Astrocyte (in vitro differentiated cells and primary cell): ENCODE measurements at regions not wholly inside any gene's neighbourhood (a gene's known extent, or its start where the extent isn't known, plus 50 kb on each side); places are given as distances from the start of the nearest gene placed in this dataset.

ENCODE experiments used
- DNase-seq: peaks from one replicate; pipeline ENCODE4 v3.0.0-alpha.2; 2010; ENCODE audit warnings: low read depth
- FAIRE-seq: peaks from 2 replicates; lab custom pipeline; 2011; peaks lifted over from hg19 to GRCh38; lab: Jason Lieb, UNC
- H2AFZ ChIP-seq: 2 replicates; pipeline ENCODE4 v1.6.0; 2012; ENCODE audit warnings: low read depth, low read length, inconsistent platforms
- H3K27ac ChIP-seq: 2 replicates; pipeline ENCODE4 v1.5.1; 2011; ENCODE audit warnings: low read depth, low read length, inconsistent platforms
- H3K27me3 ChIP-seq: 2 replicates; pipeline ENCODE4 v1.6.0; 2011; ENCODE audit warnings: low read length, inconsistent platforms; ENCODE audit not compliant: insufficient read depth
- H3K36me3 ChIP-seq: 2 replicates; pipeline ENCODE4 v1.5.1; 2011; ENCODE audit warnings: low read length, inconsistent platforms; ENCODE audit not compliant: insufficient read depth
- H3K4me1 ChIP-seq: 2 replicates; pipeline ENCODE4 v1.5.1; 2011; ENCODE audit warnings: low read length, inconsistent platforms; ENCODE audit not compliant: insufficient read depth
- H3K4me2 ChIP-seq: 2 replicates; pipeline ENCODE4 v1.6.0; 2012; ENCODE audit warnings: low read length, inconsistent platforms
- H3K4me3 ChIP-seq: 2 replicates; pipeline ENCODE4 v1.5.1; 2011; ENCODE audit warnings: low read depth, mild to moderate bottlenecking, low read length, inconsistent platforms; ENCODE audit not compliant: insufficient read depth
- H3K79me2 ChIP-seq: 2 replicates; pipeline ENCODE4 v1.6.0; 2012; ENCODE audit warnings: mild to moderate bottlenecking, low read length, inconsistent platforms; ENCODE audit not compliant: insufficient read depth
- H3K9ac ChIP-seq: 2 replicates; pipeline ENCODE4 v1.6.0; 2012; ENCODE audit warnings: mild to moderate bottlenecking, low read length, inconsistent platforms
- H3K9me3 ChIP-seq: 2 replicates; pipeline ENCODE4 v1.5.1; 2012; ENCODE audit warnings: low read depth, mild to moderate bottlenecking, low read length, inconsistent platforms; ENCODE audit not compliant: insufficient read depth
- H4K20me1 ChIP-seq: 2 replicates; pipeline ENCODE4 v1.6.0; 2012; ENCODE audit warnings: low read length, inconsistent platforms; ENCODE audit not compliant: insufficient read depth
- H3K27ac Mint-ChIP-seq: one replicate; pipeline ENCODE4 v1.8.0; 2021; ENCODE audit warnings: mild to moderate bottlenecking, mixed read lengths; ENCODE audit not compliant: unreplicated experiment
- H3K27me3 Mint-ChIP-seq: one replicate; pipeline ENCODE4 v1.8.0; 2021; ENCODE audit warnings: low read depth, mixed read lengths; ENCODE audit not compliant: unreplicated experiment
- H3K36me3 Mint-ChIP-seq: one replicate; pipeline ENCODE4 v1.8.0; 2021; ENCODE audit warnings: low read depth, mixed read lengths; ENCODE audit not compliant: unreplicated experiment
- H3K4me1 Mint-ChIP-seq: one replicate; pipeline ENCODE4 v1.8.0; 2021; ENCODE audit warnings: low read depth, mixed read lengths; ENCODE audit not compliant: unreplicated experiment
- H3K4me3 Mint-ChIP-seq: one replicate; pipeline ENCODE4 v1.8.0; 2021; ENCODE audit warnings: mild to moderate bottlenecking, moderate library complexity, mixed read lengths; ENCODE audit not compliant: unreplicated experiment
- H3K9me3 Mint-ChIP-seq: one replicate; pipeline ENCODE4 v1.8.0; 2021; ENCODE audit warnings: mild to moderate bottlenecking, mixed read lengths; ENCODE audit not compliant: unreplicated experiment
- EZH2 ChIP-seq: IDR thresholded peaks from 2 replicates; pipeline ENCODE4 v1.6.1; 2012; ENCODE audit warnings: mild to moderate bottlenecking, low read length, inconsistent platforms; ENCODE audit not compliant: insufficient read depth
- TF ChIP-seq, protein P1 (sequence below): IDR thresholded peaks from 2 replicates; pipeline ENCODE4 v1.5.1; 2011; ENCODE audit warnings: low read depth, mild to moderate bottlenecking, inconsistent platforms, low read length, moderate library complexity; ENCODE audit not compliant: insufficient read depth

DNA sequence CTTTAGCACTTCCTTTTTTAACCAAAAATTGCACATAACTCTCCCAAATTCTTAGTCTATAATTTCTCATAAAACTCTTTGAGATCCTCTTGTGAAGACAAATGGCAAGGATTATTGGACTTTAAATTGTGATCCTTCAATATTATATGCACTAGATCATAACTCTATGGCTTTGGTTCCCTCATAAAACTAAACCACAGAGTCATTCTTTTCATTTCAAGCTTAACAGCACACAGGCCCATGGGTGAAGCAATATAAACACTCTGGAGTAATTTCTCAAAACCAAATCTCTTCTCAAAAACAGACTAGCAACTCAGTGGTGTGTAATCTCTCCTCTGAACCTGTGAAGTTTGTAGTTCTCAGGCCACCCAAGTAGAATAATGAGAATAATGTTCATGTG lies 171.0 kb upstream of the NECTIN3 start:
- H3K27me3 Mint-ChIP-seq, result no peaks in the 10 kb centered on the region
- Histone ChIP-seq H3K27ac (no peak overlapping the region), H3K27me3 (no peaks in the 10 kb centered on the region), H2AFZ (no peak overlapping the region), H3K4me2 (no peak overlapping the region), H3K9ac (no peak overlapping the region), H3K36me3 (no peaks in the 10 kb centered on the region), H3K4me3 (no peak overlapping the region), H3K79me2 (no peaks in the 10 kb centered on the region), H3K9me3 (no peaks in the 10 kb centered on the region), H4K20me1 (no peaks in the 10 kb centered on the region), H3K4me1 (no peaks in the 10 kb centered on the region)
- H3K4me1 Mint-ChIP-seq, result peaks cover 14% of the 10 kb centered on the region
- FAIRE-seq, result peak; percentile 37
- H3K27ac Mint-ChIP-seq, result peak overlapping the region; percentile 2
- no peak for TF ChIP-seq EZH2
- TF ChIP-seq, protein P1, sequence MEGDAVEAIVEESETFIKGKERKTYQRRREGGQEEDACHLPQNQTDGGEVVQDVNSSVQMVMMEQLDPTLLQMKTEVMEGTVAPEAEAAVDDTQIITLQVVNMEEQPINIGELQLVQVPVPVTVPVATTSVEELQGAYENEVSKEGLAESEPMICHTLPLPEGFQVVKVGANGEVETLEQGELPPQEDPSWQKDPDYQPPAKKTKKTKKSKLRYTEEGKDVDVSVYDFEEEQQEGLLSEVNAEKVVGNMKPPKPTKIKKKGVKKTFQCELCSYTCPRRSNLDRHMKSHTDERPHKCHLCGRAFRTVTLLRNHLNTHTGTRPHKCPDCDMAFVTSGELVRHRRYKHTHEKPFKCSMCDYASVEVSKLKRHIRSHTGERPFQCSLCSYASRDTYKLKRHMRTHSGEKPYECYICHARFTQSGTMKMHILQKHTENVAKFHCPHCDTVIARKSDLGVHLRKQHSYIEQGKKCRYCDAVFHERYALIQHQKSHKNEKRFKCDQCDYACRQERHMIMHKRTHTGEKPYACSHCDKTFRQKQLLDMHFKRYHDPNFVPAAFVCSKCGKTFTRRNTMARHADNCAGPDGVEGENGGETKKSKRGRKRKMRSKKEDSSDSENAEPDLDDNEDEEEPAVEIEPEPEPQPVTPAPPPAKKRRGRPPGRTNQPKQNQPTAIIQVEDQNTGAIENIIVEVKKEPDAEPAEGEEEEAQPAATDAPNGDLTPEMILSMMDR, result no peak
- H3K9me3 Mint-ChIP-seq, result no peaks in the 10 kb centered on the region
- peak; percentile 34 for DNase-seq
- H3K36me3 Mint-ChIP-seq, result no peaks in the 10 kb centered on the region
- H3K4me3 Mint-ChIP-seq, result no peak overlapping the region

DNA sequence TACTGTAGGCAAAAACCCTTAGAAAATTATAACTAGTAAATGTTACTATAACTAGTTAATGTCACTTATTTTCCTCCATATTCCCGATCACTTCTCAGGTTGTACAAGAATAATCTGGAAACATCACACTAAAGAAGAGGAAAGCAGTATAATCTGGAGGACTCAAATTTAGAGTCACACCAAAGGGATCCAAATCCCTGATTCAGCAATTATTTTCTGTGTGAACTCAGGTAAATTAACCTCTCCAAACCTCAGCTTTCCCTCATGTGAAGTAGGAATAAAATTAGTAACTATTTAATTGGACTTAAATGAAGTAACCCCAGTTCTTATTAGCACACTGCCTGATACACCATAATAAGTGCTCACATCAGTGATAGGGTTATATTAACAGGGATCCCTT lies 170.1 kb upstream of the NECTIN3 start:
- H3K27ac ChIP-seq, result no peak overlapping the region
- H3K79me2 ChIP-seq, result no peaks in the 10 kb centered on the region
- DNase-seq (no peak), FAIRE-seq (no peak)
- no peaks in the 10 kb centered on the region for H3K36me3 Mint-ChIP-seq
- peaks cover 11% of the 10 kb centered on the region for H3K4me1 Mint-ChIP-seq
- no peak overlapping the region for H3K27ac Mint-ChIP-seq
- H3K27me3 ChIP-seq, result no peaks in the 10 kb centered on the region
- TF ChIP-seq, protein P1, result no peak
- no peaks in the 10 kb centered on the region for H3K9me3 ChIP-seq
- no peak overlapping the region for H3K4me3 Mint-ChIP-seq
- H3K9ac ChIP-seq, result no peak overlapping the region
- no peaks in the 10 kb centered on the region for H3K36me3 ChIP-seq
- H3K27me3 Mint-ChIP-seq, result no peaks in the 10 kb centered on the region
- H3K9me3 Mint-ChIP-seq, result no peaks in the 10 kb centered on the region
- H3K4me1 ChIP-seq, result no peaks in the 10 kb centered on the region
- no peak overlapping the region for H2AFZ ChIP-seq
- no peak overlapping the region for H3K4me3 ChIP-seq
- no peaks in the 10 kb centered on the region for H4K20me1 ChIP-seq
- H3K4me2 ChIP-seq, result no peak overlapping the region

DNA sequence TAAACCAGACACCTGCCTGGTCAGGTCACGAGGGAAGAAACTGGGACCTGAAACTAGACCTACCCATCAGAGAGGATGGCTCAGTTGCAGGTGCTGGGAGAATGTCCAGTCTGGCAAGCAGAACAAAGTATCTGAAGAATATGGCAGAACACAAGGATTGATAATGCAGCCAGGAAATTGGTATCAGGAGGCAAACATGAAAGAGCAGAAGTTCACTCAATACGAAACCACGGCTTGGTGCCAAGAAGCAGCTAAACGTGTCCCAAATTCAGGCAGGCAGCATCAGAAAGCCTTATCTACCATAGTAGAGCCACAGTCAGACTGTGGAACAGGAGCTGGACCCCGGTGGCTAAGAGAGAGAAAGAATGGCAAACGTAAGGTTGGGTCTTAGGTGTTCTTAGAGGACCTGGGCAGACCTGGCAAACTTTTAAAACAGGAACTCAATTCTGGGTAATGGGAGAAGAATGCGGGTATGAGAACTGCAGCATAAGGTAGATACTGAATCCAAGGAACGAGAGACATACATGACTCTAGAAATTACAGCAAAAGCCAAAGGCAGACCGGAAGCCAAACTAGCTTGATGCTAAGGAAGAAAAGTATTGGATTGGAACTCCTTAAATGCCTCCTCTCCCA lies 169.0 kb upstream of the NECTIN3 start:
- no peak overlapping the region for H3K4me3 ChIP-seq
- no peaks in the 10 kb centered on the region for H3K27me3 Mint-ChIP-seq
- no peaks in the 10 kb centered on the region for H3K79me2 ChIP-seq
- no peak overlapping the region for H3K27ac Mint-ChIP-seq
- no peaks in the 10 kb centered on the region for H3K9me3 ChIP-seq
- H3K36me3 ChIP-seq, result no peaks in the 10 kb centered on the region
- H2AFZ ChIP-seq, result no peak overlapping the region
- no peaks in the 10 kb centered on the region for H3K27me3 ChIP-seq
- DNase-seq (no peak), FAIRE-seq (no peak)
- H3K36me3 Mint-ChIP-seq, result no peaks in the 10 kb centered on the region
- peaks cover 8% of the 10 kb centered on the region for H3K4me1 Mint-ChIP-seq
- no peaks in the 10 kb centered on the region for H3K9me3 Mint-ChIP-seq
- H3K4me1 ChIP-seq, result no peaks in the 10 kb centered on the region
- no peak overlapping the region for H3K9ac ChIP-seq
- TF ChIP-seq, protein P1, result no peak
- no peak for TF ChIP-seq EZH2
- no peak overlapping the region for H3K4me2 ChIP-seq
- no peak overlapping the region for H3K27ac ChIP-seq
- H3K4me3 Mint-ChIP-seq, result no peak overlapping the region
- H4K20me1 ChIP-seq, result no peaks in the 10 kb centered on the region
